HG02763 (cell line): ENCODE measurements at regions not wholly inside any gene's neighbourhood (a gene's known extent, or its start where the extent isn't known, plus 50 kb on each side); places are given as distances from the start of the nearest gene placed in this dataset.
"Not testable (repeated sequence)": the region's sequence is repeated elsewhere in the genome, so short reads cannot be mapped to it uniquely, and the experiment has no call there.

Experiments
- ATAC-seq: cut with Tn5 transposase; IDR thresholded peaks from one replicate; pipeline ENCODE4 v1.9.1; 2021; ENCODE audit warnings: mild to moderate bottlenecking, moderate library complexity; ENCODE audit not compliant: unreplicated experiment

GRCh38 chr7:87007038-87007437, 52.4 kb downstream of the ELAPOR2 start:
- ATAC-seq: no peak

DNA sequence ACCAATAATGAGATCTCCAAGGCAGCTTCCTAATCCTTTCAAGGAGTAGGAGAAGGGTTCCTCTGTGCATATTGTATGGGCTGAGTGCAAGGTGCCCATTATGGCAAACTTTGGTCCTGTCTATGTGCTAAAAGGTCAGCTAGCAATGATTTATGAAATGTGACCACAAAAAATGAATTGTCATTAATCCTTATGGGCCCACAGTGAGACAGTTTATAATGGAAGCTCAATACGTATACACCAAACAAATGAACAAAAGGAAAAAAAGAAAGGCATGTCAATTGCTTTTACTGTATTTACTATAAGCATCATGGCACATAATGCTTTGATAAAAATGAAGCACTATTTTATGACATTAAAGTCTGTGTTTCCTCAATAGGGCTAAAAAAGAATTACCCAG, 54.5 kb downstream of the ELAPOR2 start:
- ATAC-seq: no peak

- ATAC-seq: no peak
Measured at GRCh38 chr7:87003872-87004798, 55.3 kb downstream of the ELAPOR2 start.

DNA sequence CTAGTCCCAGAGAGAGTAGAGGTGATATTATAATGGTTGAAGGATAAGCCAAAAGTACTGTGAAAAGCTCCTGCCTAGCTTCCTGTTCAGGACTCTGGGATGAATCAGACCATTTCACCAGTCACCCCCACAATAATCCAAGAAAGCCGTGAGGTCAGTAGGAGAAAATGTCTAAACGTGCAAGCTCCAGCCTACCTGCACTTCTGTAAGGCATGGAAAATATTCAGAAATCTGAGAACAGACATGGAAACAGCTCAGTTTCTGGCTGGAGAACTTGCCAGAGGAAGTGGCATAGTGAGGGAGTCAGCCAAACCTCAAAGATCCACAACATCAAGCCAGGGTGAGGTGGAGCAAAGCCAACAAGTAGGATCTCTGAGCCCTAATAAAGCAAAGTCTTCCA, 58.2 kb downstream of the ELAPOR2 start:
- no peak for ATAC-seq

DNA sequence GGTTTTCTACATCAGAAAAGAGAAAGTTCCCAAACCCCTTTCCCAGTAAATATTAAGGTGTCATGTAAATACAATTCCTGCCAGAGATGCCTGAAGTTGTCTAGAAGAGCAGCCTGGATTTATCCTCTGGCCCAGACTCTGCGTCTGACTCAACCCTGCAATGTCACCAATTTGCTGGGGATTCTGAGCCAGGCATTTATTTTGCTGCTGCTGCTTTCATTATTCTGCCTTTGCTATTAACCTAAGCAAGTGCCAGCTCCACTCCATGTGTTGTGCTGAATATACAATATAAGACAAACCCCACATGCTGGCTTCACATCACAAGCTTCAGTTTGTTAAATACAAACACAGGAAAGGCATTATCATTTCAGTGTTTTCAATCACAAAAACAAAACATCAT, 59.1 kb downstream of the ELAPOR2 start:
- no peak for ATAC-seq

- ATAC-seq: no peak
Measured at GRCh38 chr7:86999750-87000149, 59.7 kb downstream of the ELAPOR2 start.

DNA sequence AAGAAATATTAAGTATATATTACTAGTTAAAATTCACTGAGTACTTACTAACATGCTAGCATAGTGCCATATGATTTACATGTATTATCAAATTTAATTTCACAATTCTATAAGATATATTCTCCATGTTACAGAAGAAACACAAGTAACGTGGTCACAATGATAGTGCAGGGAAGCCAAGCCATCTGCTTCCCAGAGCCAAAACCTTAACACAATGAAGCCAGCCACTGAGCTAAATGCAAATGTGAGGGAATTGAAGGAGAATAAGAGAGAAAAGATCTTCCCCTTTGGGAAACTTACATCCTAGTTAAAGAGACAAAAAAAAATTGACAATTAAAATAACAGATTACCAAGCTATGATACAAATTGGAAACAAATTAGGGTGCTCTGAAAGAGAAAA, 63.6 kb downstream of the ELAPOR2 start:
- ATAC-seq: no peak

- ATAC-seq: no peak
Measured at GRCh38 chr7:86995052-86995725, 64.3 kb downstream of the ELAPOR2 start.

DNA sequence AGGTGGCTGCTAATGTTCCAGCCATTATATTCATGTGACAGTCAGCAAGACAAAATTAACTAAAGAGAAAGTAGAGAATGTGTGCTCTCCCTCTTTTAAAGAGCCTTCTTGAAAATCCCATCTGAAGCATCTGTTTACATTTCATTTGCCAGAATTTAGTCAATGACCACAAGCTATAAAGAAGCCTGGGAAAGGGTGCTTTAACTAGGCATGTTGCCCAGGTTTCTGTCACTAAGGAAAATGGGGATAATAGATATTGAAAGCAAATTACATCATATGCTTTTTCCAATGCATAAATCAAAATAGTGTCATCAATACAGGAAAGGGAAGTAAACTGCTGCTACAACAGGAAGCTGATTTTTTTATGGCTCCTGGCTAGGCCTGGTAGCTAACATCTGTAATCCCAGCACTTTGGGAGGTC, 67.7 kb downstream of the ELAPOR2 start:
- no peak for ATAC-seq

- ATAC-seq: peak; percentile 79
Measured at GRCh38 chr7:86991093-86991769, 68.2 kb downstream of the ELAPOR2 start.

DNA sequence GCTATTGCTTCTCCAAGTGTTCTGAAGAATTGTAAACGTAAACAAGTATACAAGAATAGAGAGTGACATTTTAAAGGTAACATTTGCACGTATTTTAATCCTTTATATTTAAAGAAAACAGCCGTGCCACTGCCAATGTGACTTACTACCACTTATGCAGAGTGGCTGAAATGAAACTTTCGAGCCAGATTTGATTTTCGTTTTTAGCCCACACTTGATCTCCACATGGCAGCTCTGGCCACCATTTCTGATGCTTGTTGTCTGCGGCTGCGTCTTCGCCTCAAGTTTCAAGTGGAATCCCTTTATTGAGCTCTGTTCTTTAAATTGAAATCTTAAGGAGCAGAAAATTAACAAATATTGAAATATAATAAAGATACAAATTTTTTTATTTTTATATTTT, 70.0 kb downstream of the ELAPOR2 start:
- ATAC-seq: no peak

GRCh38 chr7:86987834-86988233, 71.6 kb downstream of the ELAPOR2 start:
- not testable (repeated sequence) for ATAC-seq

DNA sequence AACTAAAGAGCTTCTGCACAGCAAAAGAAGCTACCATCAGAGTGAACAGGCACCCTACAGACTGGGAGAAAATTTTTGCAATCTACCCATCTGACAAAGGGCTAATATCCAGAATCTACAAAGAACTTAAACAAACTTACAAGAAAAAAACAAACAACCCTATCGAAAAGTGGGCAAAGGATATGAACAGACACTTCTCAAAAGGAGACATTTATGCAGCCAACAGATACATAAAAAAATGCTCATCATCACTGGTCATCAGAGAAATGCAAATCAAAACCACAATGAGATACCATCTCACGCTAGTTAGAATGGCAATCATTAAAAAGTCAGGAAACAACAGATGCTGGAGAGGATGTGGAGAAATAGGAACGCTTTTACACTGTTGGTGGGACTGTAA, 72.1 kb downstream of the ELAPOR2 start:
- not testable (repeated sequence) for ATAC-seq

DNA sequence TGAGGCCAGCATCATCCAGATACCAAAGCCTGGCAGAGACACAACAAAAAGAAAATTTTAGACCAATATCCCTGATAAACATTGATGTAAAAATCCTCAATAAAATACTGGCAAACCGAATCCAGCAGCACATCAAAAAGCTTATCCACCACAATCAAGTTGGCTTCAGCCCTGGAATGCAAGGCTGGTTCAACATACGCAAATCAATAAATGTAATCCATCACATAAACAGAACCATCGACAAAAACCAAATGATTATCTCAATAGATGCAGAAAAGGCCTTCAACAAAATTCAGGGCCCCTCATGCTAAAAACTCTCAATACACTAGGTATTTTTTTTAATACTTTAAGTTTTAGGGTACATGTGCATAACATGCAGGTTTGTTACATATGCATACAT, 74.1 kb downstream of the ELAPOR2 start:
- ATAC-seq: not testable (repeated sequence)

DNA sequence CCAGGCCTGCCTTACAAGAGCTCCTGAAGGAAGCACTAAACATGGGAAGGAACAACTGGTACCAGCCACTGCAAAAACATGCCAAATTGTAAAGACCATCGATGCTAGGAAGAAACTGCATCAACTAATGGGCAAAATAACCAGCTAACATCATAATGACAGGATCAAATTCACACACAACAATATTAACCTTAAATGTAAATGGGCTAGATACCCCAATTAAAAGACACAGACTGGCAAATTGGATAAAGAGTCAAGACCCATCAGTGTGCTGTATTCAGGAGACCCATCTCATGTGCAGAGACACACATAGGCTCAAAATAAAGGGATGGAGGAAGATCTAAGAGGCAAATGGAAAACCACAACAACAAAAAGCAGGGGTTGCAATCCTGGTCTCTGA, 75.8 kb downstream of the ELAPOR2 start:
- not testable (repeated sequence) for ATAC-seq

DNA sequence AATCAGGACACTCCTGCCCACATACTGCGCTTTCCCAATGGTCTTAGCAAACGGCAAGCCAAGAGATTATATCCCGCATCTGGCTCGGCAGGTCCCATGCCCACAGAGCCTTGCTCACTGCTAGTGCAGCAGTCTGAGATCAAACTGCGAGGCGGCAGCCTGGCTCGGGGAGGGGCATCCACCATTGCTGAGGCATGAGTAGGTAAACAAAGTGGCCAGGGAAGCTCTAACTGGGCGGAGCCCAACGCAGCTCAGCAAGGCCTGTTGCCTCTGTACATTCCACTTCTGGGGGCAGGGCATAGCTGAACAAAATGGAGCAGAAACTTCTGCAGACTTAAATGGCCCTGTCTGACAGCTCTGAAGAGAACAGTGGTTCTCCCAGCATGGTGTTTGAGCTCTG, 77.5 kb downstream of the ELAPOR2 start:
- ATAC-seq: not testable (repeated sequence)

- ATAC-seq: no peak
Measured at GRCh38 chr7:86981127-86981526, 78.3 kb downstream of the ELAPOR2 start.

- ATAC-seq: no peak
Measured at GRCh38 chr7:86980223-86980622, 79.2 kb downstream of the ELAPOR2 start.

DNA sequence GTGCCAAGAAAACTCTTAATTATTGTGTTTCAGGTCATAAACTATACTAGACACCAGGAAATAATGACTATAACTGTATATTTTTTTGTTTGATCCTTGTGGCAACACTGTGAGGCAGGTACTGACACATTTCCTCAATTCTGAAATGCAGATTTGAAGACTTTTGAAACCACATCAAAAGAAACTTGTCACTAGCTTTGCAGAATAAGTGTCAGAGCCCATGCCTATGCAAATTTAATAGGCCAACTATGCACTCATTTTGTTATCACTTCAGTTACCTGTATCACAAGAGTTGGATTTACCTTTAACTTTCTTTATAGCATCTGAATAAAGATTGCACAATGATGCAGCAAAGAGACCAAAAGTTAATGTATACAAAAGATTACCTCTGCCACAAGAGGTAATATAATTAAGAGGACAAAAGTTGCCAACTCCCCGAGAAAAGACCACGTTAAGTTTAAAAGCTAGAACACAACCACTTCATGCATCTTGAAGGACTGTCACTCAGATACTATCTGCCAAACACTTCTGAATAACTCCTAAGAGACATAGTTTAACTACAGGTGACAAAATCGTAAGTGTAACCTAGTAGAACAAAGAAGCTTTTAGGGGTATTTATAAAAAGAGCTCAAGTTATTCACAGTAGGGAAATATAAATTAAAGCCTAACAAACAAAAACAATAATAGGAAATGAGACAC, 80.5 kb downstream of the ELAPOR2 start:
- ATAC-seq: peak; percentile 53

DNA sequence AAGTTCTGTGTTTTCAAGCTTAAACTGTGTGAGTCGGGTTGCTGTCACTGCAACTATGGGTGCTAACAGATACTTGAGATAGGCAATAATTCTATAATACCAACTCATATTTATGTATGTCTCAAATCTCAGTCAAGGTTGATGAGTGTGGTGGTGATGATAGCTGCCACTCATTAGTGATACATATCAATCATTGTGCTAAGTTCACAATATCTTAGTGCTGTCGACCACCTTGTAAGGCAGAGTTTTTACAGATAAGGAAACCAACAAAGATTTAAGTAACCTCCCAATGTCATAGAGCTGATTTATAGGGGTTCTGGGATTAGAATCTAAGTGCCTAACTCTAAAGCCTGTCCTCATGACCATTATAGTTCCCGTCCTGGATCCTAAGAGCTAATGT, 82.5 kb downstream of the ELAPOR2 start:
- no peak for ATAC-seq

GRCh38 chr7:86975914-86976313, 83.5 kb downstream of the ELAPOR2 start:
- no peak for ATAC-seq
